ENCODE measurements at regions not wholly inside any gene's neighbourhood (a gene's known extent, or its start where the extent isn't known, plus 50 kb on each side); places are given as distances from the start of the nearest gene placed in this dataset.
"Not testable (repeated sequence)": the region's sequence is repeated elsewhere in the genome, so short reads cannot be mapped to it uniquely, and the experiment has no call there.

DNA sequence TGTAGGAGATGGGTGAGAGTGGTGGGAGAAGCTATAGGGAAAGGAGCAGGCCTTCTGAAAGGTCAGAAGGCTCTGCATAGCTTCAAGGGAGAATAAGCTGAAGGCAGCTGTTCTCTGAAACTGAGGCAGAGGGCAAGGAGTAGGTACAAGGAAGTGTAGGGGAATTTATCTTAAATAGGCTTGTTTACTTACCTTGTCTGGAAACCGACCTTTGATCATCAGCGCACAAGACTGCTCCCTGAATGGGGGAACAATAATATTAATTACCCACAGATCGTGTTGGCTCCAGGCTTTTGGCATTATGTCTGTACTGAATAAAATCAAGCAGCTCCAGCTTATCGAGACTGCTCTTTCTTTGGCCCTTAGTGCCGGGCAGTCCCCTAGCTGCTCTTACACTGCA is 175.5 kb upstream of the MAGEB16 start:
- DNase-seq: no peak

DNA sequence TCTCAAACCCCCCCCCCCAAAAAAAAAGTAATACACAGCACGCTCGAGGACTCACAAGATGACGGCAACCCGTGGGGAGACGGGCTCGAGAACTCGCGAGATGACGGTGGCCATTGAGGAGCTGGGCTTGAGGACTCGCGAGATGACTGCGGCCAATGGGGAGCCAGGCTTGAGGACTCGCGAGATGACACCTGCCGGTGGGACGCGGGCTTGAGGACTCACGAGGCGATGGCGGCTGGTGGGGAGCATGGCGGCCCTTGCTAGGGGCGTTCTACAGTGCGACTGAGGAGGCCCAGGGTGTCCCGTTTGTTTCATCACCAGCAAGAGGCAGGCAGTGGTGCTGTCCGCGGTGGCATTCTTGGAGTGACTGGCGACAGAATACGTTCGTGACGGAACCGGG is 172.4 kb upstream of the MAGEB16 start:
- no peak for DNase-seq

DNA sequence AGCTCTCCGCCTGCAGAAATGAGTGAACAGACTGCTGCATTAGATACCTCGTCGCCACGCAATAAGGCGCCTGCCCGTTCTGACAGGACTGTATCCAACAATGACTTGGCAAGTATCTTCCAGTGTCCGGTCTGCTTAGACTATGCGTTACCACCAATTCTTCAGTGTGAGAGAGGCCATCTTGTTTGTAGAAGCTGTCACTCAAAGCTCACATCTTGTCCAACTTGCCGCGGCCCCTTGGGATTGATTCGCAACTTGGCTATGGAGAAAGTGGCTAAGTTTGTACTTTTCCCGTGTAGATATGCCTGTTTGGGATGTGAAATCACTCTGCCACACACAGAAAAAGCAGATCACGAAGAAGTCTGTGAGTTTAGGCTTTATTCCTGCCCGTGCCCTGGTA is 172.0 kb upstream of the MAGEB16 start:
- no peak for DNase-seq

- DNase-seq: not testable (repeated sequence)
Observed at GRCh38 chrX:35635971-35636370, 162.2 kb upstream of the MAGEB16 start.

GRCh38 chrX:35664833-35665232 is 133.3 kb upstream of the MAGEB16 start:
- DNase-seq: peak; percentile 68

GRCh38 chrX:35665311-35665710 is 132.8 kb upstream of the MAGEB16 start:
- no peak for DNase-seq

GRCh38 chrX:35670889-35671288 is 127.3 kb upstream of the MAGEB16 start:
- no peak for DNase-seq

DNA sequence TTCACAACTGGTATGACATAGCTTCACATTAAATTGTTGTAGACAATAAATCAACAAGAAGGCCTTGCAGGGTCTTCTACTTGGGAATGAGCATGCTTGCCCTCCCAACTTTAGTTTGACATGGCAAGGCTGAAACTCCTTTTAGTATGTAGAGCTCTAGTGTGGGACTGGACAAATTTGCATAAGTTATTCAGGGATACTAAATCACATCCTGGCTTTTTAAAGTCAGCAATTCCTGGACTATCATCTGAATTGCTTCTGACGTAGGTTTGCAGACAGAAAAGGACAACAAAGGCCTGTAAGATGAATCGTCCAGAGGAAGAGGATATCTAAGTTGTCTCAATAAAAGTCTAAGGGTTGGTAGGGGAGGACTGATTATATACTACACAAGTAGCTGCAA is 123.0 kb upstream of the MAGEB16 start:
- DNase-seq: no peak

GRCh38 chrX:35680940-35681346 is 117.2 kb upstream of the MAGEB16 start:
- DNase-seq: no peak

DNA sequence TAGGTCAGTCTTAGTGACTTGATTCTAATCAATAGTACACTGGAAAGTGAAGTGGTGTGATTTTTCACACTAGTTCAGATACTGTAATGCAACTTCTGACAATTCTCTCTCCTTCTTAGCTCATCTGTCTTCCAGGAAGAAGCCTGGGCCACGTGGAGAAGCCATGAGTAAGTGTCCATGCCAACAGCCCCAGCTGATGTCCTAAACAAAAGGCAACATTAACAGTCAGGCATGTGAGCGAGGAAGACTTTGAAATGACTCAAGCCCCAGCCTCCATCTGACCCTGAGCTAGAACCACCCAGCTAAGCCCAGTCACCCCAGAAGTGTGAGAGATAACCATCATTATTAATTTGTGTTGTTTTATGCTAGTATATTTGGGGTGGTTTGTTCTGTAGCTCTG is 115.7 kb upstream of the MAGEB16 start:
- no peak for DNase-seq

DNA sequence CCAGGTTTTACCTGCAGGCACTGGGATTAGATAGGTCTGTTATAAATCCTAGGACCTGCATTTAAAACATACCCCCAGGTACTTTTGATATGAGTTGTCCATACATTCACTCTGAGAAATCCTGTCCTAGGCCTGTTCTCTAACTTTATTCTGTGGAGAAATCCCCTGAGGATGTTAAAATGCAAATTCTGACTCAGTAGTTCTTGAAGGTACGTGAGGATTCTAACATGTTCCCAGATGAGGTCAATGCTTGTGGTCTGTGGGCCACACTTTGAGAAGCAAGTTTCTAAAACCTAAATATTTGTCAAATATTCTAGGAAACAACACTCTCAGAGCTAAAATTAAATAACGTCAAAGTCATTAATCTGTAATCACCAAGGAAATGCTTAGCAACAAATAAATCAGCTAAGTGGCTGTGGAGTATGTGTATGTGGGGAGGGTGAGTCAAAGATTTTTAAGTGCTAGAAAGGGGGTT is 101.3 kb upstream of the MAGEB16 start:
- DNase-seq: no peak

GRCh38 chrX:35699642-35700041 is 98.5 kb upstream of the MAGEB16 start:
- DNase-seq: no peak

GRCh38 chrX:35700121-35700520 is 98.0 kb upstream of the MAGEB16 start:
- DNase-seq: no peak

DNA sequence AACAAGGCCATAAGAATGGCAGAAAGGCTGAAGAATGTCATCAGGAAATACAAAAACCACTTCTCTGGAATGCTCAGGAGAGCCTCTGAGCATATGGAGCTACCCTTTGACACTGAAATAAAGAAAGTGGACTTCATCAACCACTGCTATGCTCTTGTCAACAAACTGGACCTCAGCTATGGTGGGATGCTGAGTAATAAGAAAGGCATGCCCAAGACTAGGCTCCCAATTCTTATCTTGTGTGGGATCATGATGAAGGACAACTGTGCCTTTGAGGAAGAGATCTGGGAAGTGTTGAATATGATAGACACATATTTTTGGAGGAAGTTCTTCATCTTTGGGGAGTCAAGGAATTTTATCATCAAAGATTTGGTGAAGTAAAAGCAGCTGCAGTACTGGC is 86.9 kb upstream of the MAGEB16 start:
- DNase-seq: no peak

- no peak for DNase-seq
Observed at GRCh38 chrX:35722128-35722527, 76.0 kb upstream of the MAGEB16 start.

GRCh38 chrX:35726176-35726575 is 72.0 kb upstream of the MAGEB16 start:
- peak; percentile 48 for DNase-seq

DNA sequence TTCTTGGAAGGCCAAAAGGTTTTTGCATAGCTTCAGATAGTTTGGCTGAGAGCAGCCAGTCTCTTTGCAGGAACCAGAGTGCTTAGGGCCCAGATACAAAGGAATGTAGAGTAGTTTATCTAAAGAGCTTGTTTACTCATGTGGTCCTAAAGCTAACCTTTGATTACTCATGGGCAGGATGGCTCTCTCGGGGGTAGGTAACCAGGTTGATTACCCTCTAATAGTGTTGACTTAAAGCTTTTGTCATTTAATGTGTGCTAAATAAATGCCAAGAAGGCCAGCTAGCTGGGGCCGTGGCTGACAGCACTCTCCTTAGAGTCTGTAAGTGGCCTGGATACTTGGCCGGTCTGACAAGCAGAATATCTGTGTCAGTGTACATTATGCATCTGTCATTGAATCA is 69.7 kb upstream of the MAGEB16 start:
- DNase-seq: no peak

- DNase-seq: no peak
Observed at GRCh38 chrX:35733879-35734278, 64.3 kb upstream of the MAGEB16 start.

- DNase-seq: no peak
Observed at GRCh38 chrX:35741142-35741541, 57.0 kb upstream of the MAGEB16 start.

DNA sequence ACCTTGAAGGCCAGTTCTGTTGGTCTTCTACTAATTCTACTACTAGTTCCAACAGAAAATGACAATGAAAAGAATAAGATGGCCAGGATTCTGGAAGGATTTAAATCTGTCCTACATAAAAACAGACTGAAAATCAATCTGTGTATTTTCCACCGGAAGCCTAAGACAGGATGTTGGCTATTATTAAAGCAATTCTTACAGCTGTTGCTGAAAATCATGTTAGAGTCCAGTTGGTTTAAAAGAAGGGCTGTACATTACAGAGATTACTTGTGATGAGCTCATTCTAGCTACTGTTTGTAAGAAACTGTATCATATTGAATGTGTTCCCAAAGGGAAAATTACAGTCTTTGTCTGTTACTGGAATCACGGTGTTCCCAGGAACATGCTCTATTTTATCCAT is 54.8 kb upstream of the MAGEB16 start:
- no peak for DNase-seq

All from NCI-H82 (cell line).